ENCODE measurements at regions not wholly inside any gene's neighbourhood (a gene's known extent, or its start where the extent isn't known, plus 50 kb on each side); places are given as distances from the start of the nearest gene placed in this dataset.

- TF ChIP-seq POLR2AphosphoS5 (IDR thresholded peaks at IDR 0.05; ENCODE audit: low read depth, low read length), result no peak
- no peak for TF ChIP-seq SIN3A (IDR thresholded peaks at IDR 0.05; ENCODE audit: borderline replicate concordance, insufficient read depth, low read length)
- no peak for TF ChIP-seq TAF1 (IDR thresholded peaks at IDR 0.05; ENCODE audit: borderline replicate concordance, insufficient read depth, low read length)
- TF ChIP-seq REST (IDR thresholded peaks at IDR 0.05; ENCODE audit: insufficient read depth in 1 of 2, low read depth in 2 of 2, low read length in 2 of 2), result no peak
These were observed 408.4 kb upstream of the SALL3 start for GRCh38 chr18:78571063-78571785.
